ENCODE measurements at regions not wholly inside any gene's neighbourhood (a gene's known extent, or its start where the extent isn't known, plus 50 kb on each side); places are given as distances from the start of the nearest gene placed in this dataset.

DNA sequence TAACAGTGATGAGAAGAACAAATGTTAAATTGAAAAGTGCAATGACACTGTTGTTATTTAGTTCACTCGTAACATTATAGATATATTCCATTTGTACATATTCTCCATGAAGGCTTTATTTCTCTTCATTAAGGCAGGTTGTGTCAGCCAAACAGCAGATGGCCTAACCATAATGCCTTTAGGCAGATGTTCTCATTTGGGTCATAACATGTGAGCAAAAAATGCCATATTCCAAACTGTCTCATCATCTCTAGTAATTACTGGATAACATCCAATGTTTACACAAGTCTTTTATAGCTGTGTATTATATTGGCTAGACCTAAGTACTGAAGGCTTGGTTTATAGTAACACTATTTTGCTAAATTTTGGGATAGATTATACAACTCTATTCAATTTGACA, 87.2 kb upstream of the CHODL start:
- TF ChIP-seq CTCF (IDR thresholded peaks at IDR 0.05) (no peak), EP300 (IDR thresholded peaks at IDR 0.05) (no peak)
